M059J (cell line): ENCODE measurements at regions not wholly inside any gene's neighbourhood (a gene's known extent, or its start where the extent isn't known, plus 50 kb on each side); places are given as distances from the start of the nearest gene placed in this dataset.
A peak's percentile ranks its signal among the peaks of the same experiment; 100 is the strongest.

ENCODE experiments used
- DNase-seq: peaks from one replicate; pipeline ENCODE4 v3.0.0-alpha.2; 2012; ENCODE audit warnings: low read depth

DNA sequence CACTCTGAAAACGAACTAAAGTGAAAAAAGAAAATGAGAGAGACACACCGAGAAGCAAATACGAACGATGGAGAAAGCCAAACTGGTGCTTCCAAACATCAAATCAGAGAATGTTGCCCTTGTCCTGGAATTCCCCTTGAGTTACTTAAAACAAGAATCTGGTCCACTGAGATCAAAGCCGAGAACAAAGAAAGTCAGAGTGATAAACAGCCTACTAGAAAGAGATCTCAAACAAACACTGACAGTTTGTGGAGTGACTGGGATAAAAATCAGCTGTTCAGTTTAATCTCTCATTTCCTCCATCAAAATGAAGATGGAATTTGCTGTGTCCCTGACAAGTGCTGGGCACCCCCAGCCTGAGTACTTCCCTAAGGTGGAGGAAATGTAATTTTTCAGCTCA, 582.6 kb downstream of the NR2F1-AS1 start:
- DNase-seq = no peak

- DNase-seq = no peak
Observed at GRCh38 chr5:92994392-92994791, 586.6 kb downstream of the NR2F1-AS1 start.

- peak; percentile 35 for DNase-seq
Observed at GRCh38 chr5:92992073-92992472, 588.9 kb downstream of the NR2F1-AS1 start.

GRCh38 chr5:92991581-92992067, 589.4 kb downstream of the NR2F1-AS1 start:
- peak; percentile 47 for DNase-seq

DNA sequence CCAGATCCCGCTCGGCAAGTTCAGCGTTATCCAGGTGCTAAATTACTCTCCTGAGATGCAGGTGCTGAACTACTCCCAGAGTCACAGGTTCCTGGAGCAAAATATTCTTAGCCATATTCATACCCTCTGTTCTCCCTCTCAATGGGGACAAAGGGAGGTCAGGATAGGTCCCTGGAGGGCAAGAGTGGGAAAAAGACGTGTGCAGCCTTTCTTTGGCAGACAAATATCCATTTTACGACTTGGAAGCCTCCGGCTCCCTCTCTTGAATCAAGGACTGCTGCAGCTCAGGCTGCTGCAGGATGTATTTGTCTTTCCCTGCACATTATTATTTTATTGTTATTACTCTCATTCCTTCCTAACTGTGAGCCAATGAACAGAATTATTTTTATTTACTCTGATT, 590.2 kb downstream of the NR2F1-AS1 start:
- no peak for DNase-seq

GRCh38 chr5:92981001-92981400, 600.0 kb downstream of the NR2F1-AS1 start:
- no peak for DNase-seq

DNA sequence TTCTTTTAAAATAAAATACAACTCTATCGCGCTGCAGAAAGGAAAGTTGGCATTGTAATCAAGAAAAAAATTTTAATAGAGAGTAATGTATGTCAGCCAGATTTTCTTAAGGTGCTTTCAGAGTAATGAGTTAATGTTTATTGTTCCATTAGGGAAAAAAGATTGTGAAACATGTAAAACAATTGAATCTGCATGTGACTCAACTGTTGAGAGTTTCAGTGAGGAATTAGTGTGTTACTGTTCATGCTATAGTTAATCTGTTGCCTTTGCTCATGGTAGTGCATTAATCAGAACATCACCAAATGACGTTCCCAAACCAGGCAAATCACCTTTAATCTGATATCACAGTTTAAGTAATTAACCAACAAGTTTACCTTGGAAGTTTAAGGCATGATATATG, 600.5 kb downstream of the NR2F1-AS1 start:
- no peak for DNase-seq

DNA sequence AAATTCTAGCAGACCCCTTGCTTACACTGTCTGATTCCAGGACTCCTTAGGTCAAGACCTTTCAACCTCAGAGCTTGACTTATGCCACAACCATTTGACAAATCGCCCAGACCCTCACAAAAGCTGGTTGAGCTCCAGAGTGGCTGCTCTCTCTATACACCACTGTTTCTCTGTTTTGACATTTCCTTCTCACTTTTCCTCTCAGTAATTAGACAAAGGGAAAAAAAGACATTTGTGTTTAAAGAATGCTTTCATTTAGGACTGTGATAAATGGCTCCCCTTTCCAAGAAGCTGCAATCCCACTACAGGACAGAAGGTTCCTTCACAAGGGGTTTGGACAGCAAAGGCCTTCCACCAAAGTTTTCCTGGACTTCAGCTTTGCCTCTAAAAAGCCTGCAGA, 601.3 kb downstream of the NR2F1-AS1 start:
- DNase-seq = no peak

GRCh38 chr5:92977846-92978540, 603.0 kb downstream of the NR2F1-AS1 start:
- no peak for DNase-seq

- no peak for DNase-seq
Observed at GRCh38 chr5:92976156-92976555, 604.9 kb downstream of the NR2F1-AS1 start.

GRCh38 chr5:92969781-92970237, 611.2 kb downstream of the NR2F1-AS1 start:
- no peak for DNase-seq

GRCh38 chr5:92969191-92969780, 611.7 kb downstream of the NR2F1-AS1 start:
- DNase-seq = no peak

GRCh38 chr5:92963800-92964199, 617.2 kb downstream of the NR2F1-AS1 start:
- DNase-seq = no peak

GRCh38 chr5:92962752-92963151, 618.3 kb downstream of the NR2F1-AS1 start:
- DNase-seq = peak; percentile 13

- DNase-seq = no peak
Observed at GRCh38 chr5:92956886-92957285, 624.1 kb downstream of the NR2F1-AS1 start.

- DNase-seq = no peak
Observed at GRCh38 chr5:92952243-92952642, 628.8 kb downstream of the NR2F1-AS1 start.

GRCh38 chr5:92951746-92952145, 629.3 kb downstream of the NR2F1-AS1 start:
- no peak for DNase-seq

- no peak for DNase-seq
Observed at GRCh38 chr5:92946546-92946945, 634.5 kb downstream of the NR2F1-AS1 start.

- peak; percentile 27 for DNase-seq
Observed at GRCh38 chr5:92945605-92946097, 635.4 kb downstream of the NR2F1-AS1 start.

DNA sequence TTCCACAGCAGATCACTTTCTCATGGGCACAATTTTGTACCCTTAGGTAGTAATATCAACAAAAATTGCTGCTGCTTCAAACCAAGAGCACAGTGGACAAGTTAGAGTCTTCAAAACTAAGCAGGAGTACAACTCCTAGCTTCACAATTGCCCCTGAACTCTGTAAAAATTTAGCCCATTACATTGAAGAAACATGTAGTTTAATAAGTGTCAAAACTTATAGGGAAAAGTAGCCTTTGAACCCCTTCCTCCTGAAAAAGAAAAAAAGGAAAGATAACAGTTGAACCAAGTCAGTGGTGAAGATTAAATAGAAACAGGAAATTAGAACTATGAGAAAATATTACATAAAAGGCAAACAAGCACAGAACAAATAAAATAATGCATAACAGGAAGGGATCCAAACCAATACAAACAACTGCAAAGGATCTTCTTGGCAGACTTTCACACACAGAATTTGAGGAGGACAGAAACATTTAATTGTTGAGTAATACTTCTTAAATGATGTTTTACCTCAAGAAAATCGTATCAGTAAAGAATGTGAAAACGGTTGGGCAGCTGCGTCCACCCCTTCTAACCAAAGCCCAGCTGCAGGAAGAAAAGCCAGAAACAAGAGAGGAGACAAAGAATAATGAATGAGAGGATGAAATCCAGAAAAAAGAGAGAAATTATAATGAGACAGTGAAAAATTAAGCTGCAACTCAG, 636.0 kb downstream of the NR2F1-AS1 start:
- DNase-seq = peak; percentile 62

- no peak for DNase-seq
Observed at GRCh38 chr5:92944337-92944736, 636.7 kb downstream of the NR2F1-AS1 start.

DNA sequence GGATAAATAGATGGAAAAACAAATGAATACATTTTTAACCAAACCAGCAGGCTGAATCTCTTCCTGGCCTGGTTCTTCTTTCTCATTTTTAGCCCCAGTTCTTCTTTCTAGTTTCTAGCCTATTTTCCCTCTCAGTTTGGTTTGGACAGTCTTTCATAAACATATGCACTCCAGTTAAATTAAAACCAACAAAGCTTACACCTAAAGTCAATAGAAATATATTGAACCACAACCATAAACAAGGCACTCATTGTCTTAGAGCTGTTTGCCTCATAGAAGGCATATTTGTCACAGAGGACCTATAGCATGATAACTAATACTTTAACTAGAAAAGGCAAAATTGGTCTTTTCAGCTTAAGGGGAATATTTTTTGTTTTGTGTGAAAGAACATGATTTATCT, 638.3 kb downstream of the NR2F1-AS1 start:
- DNase-seq = no peak

GRCh38 chr5:92941806-92942205, 639.2 kb downstream of the NR2F1-AS1 start:
- DNase-seq = no peak
